ENCODE measurements at regions not wholly inside any gene's neighbourhood (a gene's known extent, or its start where the extent isn't known, plus 50 kb on each side); places are given as distances from the start of the nearest gene placed in this dataset.

DNA sequence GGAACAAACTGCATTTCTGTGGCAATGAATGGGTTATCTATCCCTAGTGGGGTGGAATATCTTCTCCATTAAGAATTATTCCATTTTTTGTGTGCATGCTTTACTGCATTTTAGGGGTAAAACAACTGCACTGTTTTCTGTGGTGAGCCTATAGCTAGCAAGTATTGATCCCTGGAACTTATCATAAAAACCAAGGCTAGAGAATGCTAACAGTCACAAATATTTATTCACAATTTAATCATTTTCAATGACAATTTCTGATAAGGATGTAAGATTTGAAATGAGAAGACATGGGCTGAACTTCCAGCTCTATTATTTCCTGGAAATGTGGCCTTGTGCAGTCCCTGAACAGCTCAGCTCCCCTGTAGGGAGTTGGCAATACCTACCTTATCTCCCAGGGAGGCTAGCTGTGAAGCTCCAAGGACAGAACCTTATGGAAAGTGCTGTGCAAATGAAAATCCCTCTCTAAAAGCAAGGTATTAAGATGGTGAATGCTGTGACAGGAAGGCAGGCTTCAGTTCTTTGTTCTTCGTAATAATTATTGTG, 51.5 kb upstream of the FAM216B start:
- H3K9me3 ChIP-seq (ENCODE audit: control insufficient read depth, insufficient read depth, low read length), result peaks cover 5% of the 10 kb centered on the region
- no CpG with 5 or more reads among the region's 1 CpG for WGBS, 2 experiments (ENCODE audit: extremely low coverage in 2 of 2, insufficient read length in 1 of 2)
- TF ChIP-seq MAFK (IDR thresholded peaks at IDR 0.05; ENCODE audit: low read depth, low read length), result no peak
- TF ChIP-seq SMC3 (IDR thresholded peaks at IDR 0.05; ENCODE audit: low read depth, low read length), result no peak
- no peak for TF ChIP-seq MXI1 (IDR thresholded peaks at IDR 0.05; ENCODE audit: borderline replicate concordance, low read depth, low read length)
- TF ChIP-seq, protein P1, sequence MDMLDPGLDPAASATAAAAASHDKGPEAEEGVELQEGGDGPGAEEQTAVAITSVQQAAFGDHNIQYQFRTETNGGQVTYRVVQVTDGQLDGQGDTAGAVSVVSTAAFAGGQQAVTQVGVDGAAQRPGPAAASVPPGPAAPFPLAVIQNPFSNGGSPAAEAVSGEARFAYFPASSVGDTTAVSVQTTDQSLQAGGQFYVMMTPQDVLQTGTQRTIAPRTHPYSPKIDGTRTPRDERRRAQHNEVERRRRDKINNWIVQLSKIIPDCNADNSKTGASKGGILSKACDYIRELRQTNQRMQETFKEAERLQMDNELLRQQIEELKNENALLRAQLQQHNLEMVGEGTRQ (IDR thresholded peaks at IDR 0.05; ENCODE audit: low read depth, low read length), result no peak
- TF ChIP-seq MAZ (IDR thresholded peaks at IDR 0.05; ENCODE audit: borderline replicate concordance, low read depth, low read length), result no peak
- no peak for TF ChIP-seq CHD1 (IDR thresholded peaks at IDR 0.05; ENCODE audit: low read depth, low read length)
- TF ChIP-seq RFX5 (IDR thresholded peaks at IDR 0.05; ENCODE audit: low read depth, low read length), result no peak
- TF ChIP-seq, protein P2, sequence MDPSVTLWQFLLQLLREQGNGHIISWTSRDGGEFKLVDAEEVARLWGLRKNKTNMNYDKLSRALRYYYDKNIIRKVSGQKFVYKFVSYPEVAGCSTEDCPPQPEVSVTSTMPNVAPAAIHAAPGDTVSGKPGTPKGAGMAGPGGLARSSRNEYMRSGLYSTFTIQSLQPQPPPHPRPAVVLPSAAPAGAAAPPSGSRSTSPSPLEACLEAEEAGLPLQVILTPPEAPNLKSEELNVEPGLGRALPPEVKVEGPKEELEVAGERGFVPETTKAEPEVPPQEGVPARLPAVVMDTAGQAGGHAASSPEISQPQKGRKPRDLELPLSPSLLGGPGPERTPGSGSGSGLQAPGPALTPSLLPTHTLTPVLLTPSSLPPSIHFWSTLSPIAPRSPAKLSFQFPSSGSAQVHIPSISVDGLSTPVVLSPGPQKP (IDR thresholded peaks at IDR 0.05; ENCODE audit: borderline replicate concordance, low read depth, low read length), result no peak
- TF ChIP-seq POLR2A (IDR thresholded peaks at IDR 0.05; ENCODE audit: low read depth, low read length), result no peak
- TF ChIP-seq NFE2L2 (IDR thresholded peaks at IDR 0.05; ENCODE audit: low read depth, low read length), result no peak
- no peak for TF ChIP-seq FOS (IDR thresholded peaks at IDR 0.05; ENCODE audit: low read depth, low read length)
- no peak for TF ChIP-seq RCOR1 (IDR thresholded peaks at IDR 0.05; ENCODE audit: insufficient replicate concordance, low read length)
- no peak for TF ChIP-seq BHLHE40 (IDR thresholded peaks at IDR 0.05; ENCODE audit: low read depth, low read length)
- TF ChIP-seq CEBPB (IDR thresholded peaks at IDR 0.05; ENCODE audit: low read depth, low read length), result no peak
- TF ChIP-seq, protein P3, sequence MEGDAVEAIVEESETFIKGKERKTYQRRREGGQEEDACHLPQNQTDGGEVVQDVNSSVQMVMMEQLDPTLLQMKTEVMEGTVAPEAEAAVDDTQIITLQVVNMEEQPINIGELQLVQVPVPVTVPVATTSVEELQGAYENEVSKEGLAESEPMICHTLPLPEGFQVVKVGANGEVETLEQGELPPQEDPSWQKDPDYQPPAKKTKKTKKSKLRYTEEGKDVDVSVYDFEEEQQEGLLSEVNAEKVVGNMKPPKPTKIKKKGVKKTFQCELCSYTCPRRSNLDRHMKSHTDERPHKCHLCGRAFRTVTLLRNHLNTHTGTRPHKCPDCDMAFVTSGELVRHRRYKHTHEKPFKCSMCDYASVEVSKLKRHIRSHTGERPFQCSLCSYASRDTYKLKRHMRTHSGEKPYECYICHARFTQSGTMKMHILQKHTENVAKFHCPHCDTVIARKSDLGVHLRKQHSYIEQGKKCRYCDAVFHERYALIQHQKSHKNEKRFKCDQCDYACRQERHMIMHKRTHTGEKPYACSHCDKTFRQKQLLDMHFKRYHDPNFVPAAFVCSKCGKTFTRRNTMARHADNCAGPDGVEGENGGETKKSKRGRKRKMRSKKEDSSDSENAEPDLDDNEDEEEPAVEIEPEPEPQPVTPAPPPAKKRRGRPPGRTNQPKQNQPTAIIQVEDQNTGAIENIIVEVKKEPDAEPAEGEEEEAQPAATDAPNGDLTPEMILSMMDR (conservative IDR thresholded peaks at IDR 0.05; ENCODE audit: low read depth, low read length), result no peak
- TF ChIP-seq RAD21 (IDR thresholded peaks at IDR 0.05; ENCODE audit: low read length), result no peak

More for the DNA sequence above, 51.5 kb upstream of the FAM216B start:
- Histone ChIP-seq H2AFZ (replicated peaks; ENCODE audit: low read length, poor library complexity) (no peak overlapping the region), H2BK120ac (ENCODE audit: low read depth, low read length) (no peak overlapping the region), H3K23ac (ENCODE audit: low read depth, low read length) (no peak overlapping the region), H3K27me3 (ENCODE audit: control insufficient read depth, insufficient read depth, low read length) (no peaks in the 10 kb centered on the region), H4K20me1 (ENCODE audit: insufficient read depth, low read length) (no peaks in the 10 kb centered on the region), H2AK9ac (replicated peaks; ENCODE audit: low read depth, low read length, poor library complexity) (no peak overlapping the region), H3K9ac (ENCODE audit: low read depth, low read length) (no peak overlapping the region), H2AK5ac (ENCODE audit: low read depth, low read length) (no peak overlapping the region), H2BK5ac (ENCODE audit: low read depth, low read length, poor library complexity, severe bottlenecking) (no peak overlapping the region), H3K79me1 (ENCODE audit: low read depth in 1 of 2, low read length in 2 of 2) (no peaks in the 10 kb centered on the region), H2BK20ac (ENCODE audit: low read depth, low read length) (no peak overlapping the region), H4K91ac (ENCODE audit: insufficient read depth, low read depth, low read length) (no peak overlapping the region), H3K9me1 (ENCODE audit: insufficient read depth, low read length) (no peaks in the 10 kb centered on the region), H3K4me1 (ENCODE audit: control insufficient read depth, insufficient read depth, low read length) (no peaks in the 10 kb centered on the region), H3K4me2 (ENCODE audit: low read depth, low read length) (no peak overlapping the region), H3K14ac (replicated peaks; ENCODE audit: low read depth, low read length) (no peak overlapping the region), H3K36me3 (ENCODE audit: control insufficient read depth, insufficient read depth, low read length) (no peaks in the 10 kb centered on the region), H3K18ac (ENCODE audit: low read depth, low read length) (no peak overlapping the region), H3K4me3 (ENCODE audit: insufficient read depth, low read depth, low read length) (no peak overlapping the region), H3K56ac (ENCODE audit: extremely low read depth, insufficient read depth, low read length) (no peak overlapping the region), H4K5ac (ENCODE audit: low read depth, low read length) (no peak overlapping the region), H3K4ac (ENCODE audit: low read depth, low read length) (no peak overlapping the region), H2BK15ac (ENCODE audit: low read depth, low read length) (no peak overlapping the region), H3K27ac (ENCODE audit: insufficient read depth, low read length) (no peak overlapping the region), H4K8ac (ENCODE audit: low read depth in 2 of 2, low read length in 2 of 2) (no peak overlapping the region)
- dilution Hi-C loops (cut with HindIII; ENCODE audit: low sequenced_read_pairs, unreplicated experiment) (no loop called here), in situ Hi-C loops (cut with MboI; ENCODE audit: low sequenced_read_pairs) (no loop called here), intact Hi-C loops (cut with micrococcal nuclease) (no loop called here)
- ChIA-PET POLR2A (ENCODE audit: unreplicated experiment) (no interaction called here), CTCF (interaction anchor here (0.7 kb wide), 1 partner anchor 9 kb away, joined by 3 read pairs; no protein-coding TSS in a partner anchor)
- BruUV-seq (replicated peaks), result no TSS peak
- DNase-seq (no peak), ATAC-seq (ENCODE audit: low read depth) (no peak)

Measured in IMR-90 (cell line).